Sciatic nerve (tissue), 2 donors: ENCODE measurements at regions not wholly inside any gene's neighbourhood (a gene's known extent, or its start where the extent isn't known, plus 50 kb on each side); places are given as distances from the start of the nearest gene placed in this dataset.

ENCODE experiments used
- ATAC-seq: fragments of 200-7000 bp; cut with Tn5 transposase; one replicate; pipeline ENCODE4 v1.9.1; 2020; ENCODE audit warnings: mild to moderate bottlenecking, moderate library complexity
- DNase-seq: peaks from one replicate; pipeline ENCODE4 v3.0.0-alpha.2; 2020; ENCODE audit warnings: low spot score
- intact Hi-C: fragments of 100-400 bp; cut with DNase I; formaldehyde crosslinking; loops from one replicate; pipeline ENCODE4 v1.14.2; 2022
- donor health status: DM: no; HTN: no; CAD: no.
- donor health status: DM: no; HTN: no; CAD: no.

GRCh38 chr15:100788418-100789105 lies 91.1 kb upstream of the ALDH1A3 start:
- intact Hi-C loops: no loop called here
- DNase-seq: no peak
- ATAC-seq: no peak

GRCh38 chr15:100790786-100791265 lies 88.8 kb upstream of the ALDH1A3 start:
- intact Hi-C loops: no loop called here
- DNase-seq: no peak
- ATAC-seq: no peak

- intact Hi-C loops: no loop called here
- ATAC-seq: no peak
- no peak for DNase-seq
These were observed 85.6 kb upstream of the ALDH1A3 start for GRCh38 chr15:100794008-100794407.

GRCh38 chr15:100801256-100801900 lies 78.3 kb upstream of the ALDH1A3 start:
- intact Hi-C loops: no loop called here
- ATAC-seq (no peak), DNase-seq (no peak)

GRCh38 chr15:100802421-100803170 lies 77.0 kb upstream of the ALDH1A3 start:
- ATAC-seq: no peak
- intact Hi-C loops: no loop called here
- DNase-seq: no peak

GRCh38 chr15:100803171-100803440 lies 76.5 kb upstream of the ALDH1A3 start:
- intact Hi-C loops: no loop called here
- ATAC-seq: no peak
- no peak for DNase-seq

- ATAC-seq (no peak), DNase-seq (no peak)
- intact Hi-C loops: no loop called here
These were observed 73.5 kb upstream of the ALDH1A3 start for GRCh38 chr15:100806157-100806556.

- no peak for ATAC-seq
- intact Hi-C loops: no loop called here
These were observed 72.6 kb upstream of the ALDH1A3 start for GRCh38 chr15:100807028-100807427.

GRCh38 chr15:100808691-100809090 lies 70.9 kb upstream of the ALDH1A3 start:
- ATAC-seq: no peak
- DNase-seq: no peak
- intact Hi-C loops: no loop called here

More at GRCh38 chr15:100807028-100807427, 72.6 kb upstream of the ALDH1A3 start:
- no peak for DNase-seq

- DNase-seq (no peak), ATAC-seq (no peak)
- intact Hi-C loops: no loop called here
These were observed 70.5 kb upstream of the ALDH1A3 start for GRCh38 chr15:100809151-100809550.

GRCh38 chr15:100809587-100809986 lies 70.0 kb upstream of the ALDH1A3 start:
- no peak for DNase-seq
- intact Hi-C loops: no loop called here
- ATAC-seq: no peak

- DNase-seq: no peak
- intact Hi-C loops: no loop called here
- ATAC-seq: no peak
These were observed 69.4 kb upstream of the ALDH1A3 start for GRCh38 chr15:100810229-100810628.

GRCh38 chr15:100810831-100811230 lies 68.8 kb upstream of the ALDH1A3 start:
- intact Hi-C loops: no loop called here
- no peak for DNase-seq

GRCh38 chr15:100812802-100813201 lies 66.8 kb upstream of the ALDH1A3 start:
- no peak for DNase-seq
- no peak for ATAC-seq
- intact Hi-C loops: no loop called here

More at GRCh38 chr15:100810831-100811230, 68.8 kb upstream of the ALDH1A3 start:
- no peak for ATAC-seq

GRCh38 chr15:100818927-100819326 lies 60.7 kb upstream of the ALDH1A3 start:
- DNase-seq (no peak), ATAC-seq (peak; percentile 44)
- intact Hi-C loops: no loop called here

- intact Hi-C loops: no loop called here
- no peak for ATAC-seq
- DNase-seq: no peak
These were observed 59.1 kb upstream of the ALDH1A3 start for GRCh38 chr15:100820528-100820927.

GRCh38 chr15:100821327-100821726 lies 58.3 kb upstream of the ALDH1A3 start:
- DNase-seq (no peak), ATAC-seq (no peak)
- intact Hi-C loops: no loop called here

- intact Hi-C loops: no loop called here
- ATAC-seq: no peak
These were observed 55.4 kb upstream of the ALDH1A3 start for GRCh38 chr15:100824211-100824610.

GRCh38 chr15:100829457-100829856 lies 50.2 kb upstream of the ALDH1A3 start:
- intact Hi-C loops: no loop called here
- DNase-seq (no peak), ATAC-seq (no peak)

More at GRCh38 chr15:100824211-100824610, 55.4 kb upstream of the ALDH1A3 start:
- no peak for DNase-seq
